BE2C (cell line): ENCODE measurements at regions not wholly inside any gene's neighbourhood (a gene's known extent, or its start where the extent isn't known, plus 50 kb on each side); places are given as distances from the start of the nearest gene placed in this dataset.

Experiments
- DNase-seq: peaks from one replicate; pipeline ENCODE4 v3.0.0-alpha.2; 2020
- H3K27me3 ChIP-seq: fragments of 250-450 bp; sonication (Bioruptor Pico); 2 replicates; pipeline ENCODE4 v1.5.1; 2020; ENCODE audit warnings: mild to moderate bottlenecking
- H3K36me3 ChIP-seq: fragments of 250-450 bp; sonication (Bioruptor Pico); 2 replicates; pipeline ENCODE4 v1.5.1; 2020; ENCODE audit warnings: mild to moderate bottlenecking
- H3K4me1 ChIP-seq: fragments of 250-450 bp; sonication (Bioruptor Pico); 2 replicates; pipeline ENCODE4 v1.5.1; 2020
- H3K4me3 ChIP-seq: 2 replicates; pipeline ENCODE4 v1.5.1; 2011; ENCODE audit warnings: low read depth, low read length
- H3K9me3 ChIP-seq: fragments of 250-450 bp; sonication (Bioruptor Pico); 2 replicates; pipeline ENCODE4 v1.5.1; 2020
- CTCF ChIP-seq: IDR thresholded peaks from 2 replicates; pipeline ENCODE4 v1.5.1; 2012; ENCODE audit warnings: mild to moderate bottlenecking, low read depth, low read length

- Histone ChIP-seq H3K4me3 (no peak overlapping the region), H3K36me3 (no peaks in the 10 kb centered on the region), H3K27me3 (no peaks in the 10 kb centered on the region), H3K9me3 (no peaks in the 10 kb centered on the region), H3K4me1 (no peaks in the 10 kb centered on the region)
- DNase-seq, result no peak
- TF ChIP-seq CTCF, result no peak
Measured at GRCh38 chr2:226233388-226233787, 566.2 kb downstream of the IRS1 start.

GRCh38 chr2:226228080-226228479 is 571.5 kb downstream of the IRS1 start:
- no peaks in the 10 kb centered on the region for H3K9me3 ChIP-seq
- no peak overlapping the region for H3K4me3 ChIP-seq
- TF ChIP-seq CTCF, result no peak
- DNase-seq, result no peak
- no peaks in the 10 kb centered on the region for H3K4me1 ChIP-seq
- H3K27me3 ChIP-seq, result no peaks in the 10 kb centered on the region
- H3K36me3 ChIP-seq, result no peaks in the 10 kb centered on the region

GRCh38 chr2:226227341-226227740 is 572.3 kb downstream of the IRS1 start:
- DNase-seq, result no peak
- no peak for TF ChIP-seq CTCF
- no peaks in the 10 kb centered on the region for H3K4me1 ChIP-seq
- H3K27me3 ChIP-seq, result no peaks in the 10 kb centered on the region
- H3K36me3 ChIP-seq, result no peaks in the 10 kb centered on the region
- no peak overlapping the region for H3K4me3 ChIP-seq
- no peaks in the 10 kb centered on the region for H3K9me3 ChIP-seq

- DNase-seq, result no peak
- Histone ChIP-seq H3K36me3 (no peaks in the 10 kb centered on the region), H3K9me3 (no peaks in the 10 kb centered on the region; the same call in 1 of the 2 replicates), H3K4me1 (no peaks in the 10 kb centered on the region), H3K27me3 (no peaks in the 10 kb centered on the region), H3K4me3 (no peak overlapping the region)
- TF ChIP-seq CTCF, result no peak
Measured at GRCh38 chr2:226223704-226224103, 575.9 kb downstream of the IRS1 start.

GRCh38 chr2:226220511-226220910 is 579.1 kb downstream of the IRS1 start:
- Histone ChIP-seq H3K27me3 (no peaks in the 10 kb centered on the region), H3K4me3 (no peak overlapping the region), H3K9me3 (no peaks in the 10 kb centered on the region; the same call in 1 of the 2 replicates), H3K4me1 (no peaks in the 10 kb centered on the region), H3K36me3 (no peaks in the 10 kb centered on the region)
- no peak for DNase-seq
- no peak for TF ChIP-seq CTCF

GRCh38 chr2:226217191-226217590 is 582.4 kb downstream of the IRS1 start:
- no peak for TF ChIP-seq CTCF
- no peak for DNase-seq
- Histone ChIP-seq H3K36me3 (no peaks in the 10 kb centered on the region), H3K4me3 (no peak overlapping the region), H3K9me3 (no peaks in the 10 kb centered on the region; the same call in 1 of the 2 replicates), H3K4me1 (no peaks in the 10 kb centered on the region), H3K27me3 (no peaks in the 10 kb centered on the region)
